GM12878 (cell line): ENCODE measurements at regions not wholly inside any gene's neighbourhood (a gene's known extent, or its start where the extent isn't known, plus 50 kb on each side); places are given as distances from the start of the nearest gene placed in this dataset.

ENCODE experiments used
- ATAC-seq: fragments of 200-7000 bp; cut with Tn5 transposase; 3 replicates; pipeline ENCODE4 v1.9.1; 2020; ENCODE audit warnings: mild to moderate bottlenecking, moderate library complexity
- BruUV-seq: library from RNA; stranded (reverse); fragments of 400-500 nt; replicated peaks from 2 replicates; lab custom pipeline; 2021; lab: Mats Ljungman, UMichigan
- CTCF ChIA-PET: fragments of 300-600 bp; sonication (Branson Sonifier 250); formaldehyde crosslinking; extraction: SDS; loops from one replicate; lab custom pipeline; 2021; ENCODE audit warnings: inconsistent platforms; lab: Yijun Ruan, JAX
- POLR2A ChIA-PET: fragments of 350-600 bp; formaldehyde crosslinking; extraction: SDS; loops from one replicate; lab custom pipeline; 2021; ENCODE audit warnings: inconsistent platforms; lab: Charles Lee
- RAD21 ChIA-PET: fragments of 300-600 bp; sonication (Branson Sonifier 250); formaldehyde crosslinking; loops from one replicate; lab custom pipeline; 2023; ENCODE audit warnings: antibody characterized with exemption; ENCODE audit not compliant: unreplicated experiment; lab: Charles Lee
- SMC1A ChIA-PET: fragments of 300-600 bp; sonication (Branson Sonifier 250); formaldehyde crosslinking; loops from one replicate; lab custom pipeline; 2023; ENCODE audit not compliant: unreplicated experiment, uncharacterized antibody; lab: Charles Lee
- DNase-seq: peaks from one replicate; pipeline ENCODE4 v3.0.0-alpha.2; 2011; ENCODE audit warnings: low read depth, low spot score
- FAIRE-seq: peaks from 3 replicates; lab custom pipeline; 2011; peaks lifted over from hg19 to GRCh38; lab: Jason Lieb, UNC
- H2AFZ ChIP-seq: 2 replicates; pipeline ENCODE4 v1.6.0; 2011; ENCODE audit warnings: low read depth, low read length, control low read depth; ENCODE audit not compliant: control insufficient read depth
- H3K27ac ChIP-seq: 2 replicates; pipeline ENCODE4 v1.5.1; 2011; ENCODE audit warnings: control low read depth; ENCODE audit not compliant: control insufficient read depth, insufficient read depth
- H3K27me3 ChIP-seq, 2 experiments: replicated peaks in 1 of 2; 2 replicates each; pipeline versions ENCODE4 v1.6.0 to v1.6.1; 2011; ENCODE audit warnings: low read length in 1 of 2; ENCODE audit not compliant: control insufficient read depth in 2 of 2, insufficient read depth in 2 of 2
- H3K36me3 ChIP-seq, 2 experiments: 2 replicates each; pipeline ENCODE4 v1.5.1; 2011; ENCODE audit warnings: low read length in 1 of 2; ENCODE audit not compliant: control insufficient read depth in 2 of 2, insufficient read depth in 2 of 2
- H3K4me1 ChIP-seq: 2 replicates; pipeline ENCODE4 v1.6.1; 2011; ENCODE audit warnings: mild to moderate bottlenecking, low read length, moderate library complexity, mixed read lengths; ENCODE audit not compliant: control insufficient read depth, insufficient read depth
- H3K4me2 ChIP-seq: 2 replicates; pipeline ENCODE4 v1.6.0; 2011; ENCODE audit warnings: control low read depth; ENCODE audit not compliant: control insufficient read depth, insufficient read depth
- H3K4me3 ChIP-seq: fragments of 200-600 bp; sonication (generic); 2 replicates; pipeline ENCODE4 v1.5.1; 2016
- H3K79me2 ChIP-seq: 2 replicates; pipeline ENCODE4 v1.6.0; 2011; ENCODE audit warnings: low read length; ENCODE audit not compliant: control insufficient read depth, insufficient read depth
- H3K9ac ChIP-seq: 2 replicates; pipeline ENCODE4 v1.8.0; 2011; ENCODE audit warnings: low read length, control low read depth, mixed read lengths; ENCODE audit not compliant: control insufficient read depth, insufficient read depth
- H3K9me3 ChIP-seq: replicated peaks from 3 replicates; pipeline ENCODE4 v1.5.1; 2011; ENCODE audit warnings: mild to moderate bottlenecking, low read length; ENCODE audit not compliant: control insufficient read depth, insufficient read depth
- H4K20me1 ChIP-seq: 2 replicates; pipeline ENCODE4 v1.6.0; 2011; ENCODE audit not compliant: control insufficient read depth, insufficient read depth
- EGR1 ChIP-seq, 2 experiments: IDR thresholded peaks; 1 replicate in 1 of 2; 2 replicates in 1 of 2; pipeline ENCODE4 v1.6.1; 2011 to 2012; ENCODE audit warnings: low read depth in 2 of 2, low read length in 2 of 2, borderline replicate concordance in 1 of 2, mild to moderate bottlenecking in 1 of 2, moderate library complexity in 1 of 2
- MYC ChIP-seq: IDR thresholded peaks from 2 replicates; pipeline ENCODE4 v1.6.1; 2011; ENCODE audit warnings: mild to moderate bottlenecking, low read length, moderate library complexity, inconsistent platforms; ENCODE audit not compliant: insufficient read depth, insufficient replicate concordance, insufficient read length, severe bottlenecking
- NR2F1 ChIP-seq: fragments of 450-650 bp; conservative IDR thresholded peaks from 2 replicates; pipeline ENCODE4 v1.6.1; 2017; ENCODE audit warnings: mild to moderate bottlenecking
- RCOR1 ChIP-seq: conservative IDR thresholded peaks from 2 replicates; pipeline ENCODE4 v1.6.1; 2012; ENCODE audit warnings: low read depth, low read length, improper control_type of control experiment
- RUNX3 ChIP-seq: IDR thresholded peaks from 2 replicates; pipeline ENCODE4 v1.6.1; 2012; ENCODE audit warnings: low read length, inconsistent platforms
- STAT1 ChIP-seq: fragments of 450-650 bp; conservative IDR thresholded peaks from 2 replicates; pipeline ENCODE4 v1.6.1; 2014; ENCODE audit warnings: antibody characterized with exemption, mild to moderate bottlenecking
- WGBS: methylation state at CpG from one replicate; pipeline ENCODE4 v1.1.6; 2016; ENCODE audit warnings: low lambda C conversion rate; ENCODE audit not compliant: insufficient replicate concordance, insufficient coverage; ENCODE audit errors: missing lambda C conversion rate; 5-methylcytosine and 5-hydroxymethylcytosine counted together
- in situ Hi-C: fragments of 300-500 bp; cut with MboI; formaldehyde crosslinking; loops from 9 replicates; pipeline ENCODE4 v1.14.3; 2018; ENCODE audit warnings: mixed read lengths
- intact Hi-C: fragments of 100-400 bp; cut with micrococcal nuclease; formaldehyde crosslinking; loops from one replicate; pipeline ENCODE4 v1.14.2; 2022; ENCODE audit not compliant: unreplicated experiment
- TF ChIP-seq, protein P1 (sequence below): fragments of 450-650 bp; formaldehyde crosslinking; IDR thresholded peaks from 2 replicates; pipeline ENCODE4 v1.4.0; 2020; ENCODE audit warnings: mild to moderate bottlenecking, moderate library complexity
- TF ChIP-seq, protein P2 (sequence below): IDR thresholded peaks from 2 replicates; pipeline ENCODE4 v1.6.1; 2011; ENCODE audit warnings: borderline replicate concordance, low read depth, mild to moderate bottlenecking, moderate library complexity, low read length; ENCODE audit not compliant: insufficient read depth, poor library complexity, severe bottlenecking

DNA sequence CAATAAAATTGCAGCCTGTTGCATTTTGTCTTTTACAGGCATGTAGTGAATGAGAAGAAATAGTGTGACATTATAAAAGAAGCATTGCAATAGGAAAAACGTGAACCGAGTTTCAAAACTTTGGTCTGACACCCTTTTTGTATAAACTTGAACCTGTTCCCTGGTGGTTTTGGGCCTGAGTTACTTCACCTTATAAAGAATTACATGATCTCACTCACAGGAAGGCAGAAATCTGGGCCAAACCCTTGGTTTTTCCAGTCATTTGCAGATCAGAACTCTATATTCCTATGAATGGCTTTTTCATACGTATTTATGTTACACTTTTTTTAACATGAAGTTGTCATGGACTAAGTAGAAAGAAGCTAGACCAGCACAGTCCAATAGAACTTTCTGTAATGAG, 138.5 kb upstream of the FLRT2 start:
- in situ Hi-C loops, result no loop called here
- DNase-seq, result no peak
- 7% methylated on average over 3 of the region's 3 CpGs for WGBS
- Histone ChIP-seq H3K79me2 (no peaks in the 10 kb centered on the region), H3K27me3 (no peaks in the 10 kb centered on the region), H3K9ac (no peak overlapping the region)
- TF ChIP-seq, protein P1, sequence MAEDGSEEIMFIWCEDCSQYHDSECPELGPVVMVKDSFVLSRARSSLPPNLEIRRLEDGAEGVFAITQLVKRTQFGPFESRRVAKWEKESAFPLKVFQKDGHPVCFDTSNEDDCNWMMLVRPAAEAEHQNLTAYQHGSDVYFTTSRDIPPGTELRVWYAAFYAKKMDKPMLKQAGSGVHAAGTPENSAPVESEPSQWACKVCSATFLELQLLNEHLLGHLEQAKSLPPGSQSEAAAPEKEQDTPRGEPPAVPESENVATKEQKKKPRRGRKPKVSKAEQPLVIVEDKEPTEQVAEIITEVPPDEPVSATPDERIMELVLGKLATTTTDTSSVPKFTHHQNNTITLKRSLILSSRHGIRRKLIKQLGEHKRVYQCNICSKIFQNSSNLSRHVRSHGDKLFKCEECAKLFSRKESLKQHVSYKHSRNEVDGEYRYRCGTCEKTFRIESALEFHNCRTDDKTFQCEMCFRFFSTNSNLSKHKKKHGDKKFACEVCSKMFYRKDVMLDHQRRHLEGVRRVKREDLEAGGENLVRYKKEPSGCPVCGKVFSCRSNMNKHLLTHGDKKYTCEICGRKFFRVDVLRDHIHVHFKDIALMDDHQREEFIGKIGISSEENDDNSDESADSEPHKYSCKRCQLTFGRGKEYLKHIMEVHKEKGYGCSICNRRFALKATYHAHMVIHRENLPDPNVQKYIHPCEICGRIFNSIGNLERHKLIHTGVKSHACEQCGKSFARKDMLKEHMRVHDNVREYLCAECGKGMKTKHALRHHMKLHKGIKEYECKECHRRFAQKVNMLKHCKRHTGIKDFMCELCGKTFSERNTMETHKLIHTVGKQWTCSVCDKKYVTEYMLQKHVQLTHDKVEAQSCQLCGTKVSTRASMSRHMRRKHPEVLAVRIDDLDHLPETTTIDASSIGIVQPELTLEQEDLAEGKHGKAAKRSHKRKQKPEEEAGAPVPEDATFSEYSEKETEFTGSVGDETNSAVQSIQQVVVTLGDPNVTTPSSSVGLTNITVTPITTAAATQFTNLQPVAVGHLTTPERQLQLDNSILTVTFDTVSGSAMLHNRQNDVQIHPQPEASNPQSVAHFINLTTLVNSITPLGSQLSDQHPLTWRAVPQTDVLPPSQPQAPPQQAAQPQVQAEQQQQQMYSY (CRISPR knock-in tag), result no peak
- TF ChIP-seq EGR1 (IDR thresholded peaks at IDR 0.05; ENCODE audit: borderline replicate concordance in 1 of 2, low read depth in 2 of 2, low read length in 2 of 2) (no peak), MYC (no peak), STAT1 (no peak), NR2F1 (no peak), RUNX3 (no peak), RCOR1 (no peak)
- TF ChIP-seq, protein P2, sequence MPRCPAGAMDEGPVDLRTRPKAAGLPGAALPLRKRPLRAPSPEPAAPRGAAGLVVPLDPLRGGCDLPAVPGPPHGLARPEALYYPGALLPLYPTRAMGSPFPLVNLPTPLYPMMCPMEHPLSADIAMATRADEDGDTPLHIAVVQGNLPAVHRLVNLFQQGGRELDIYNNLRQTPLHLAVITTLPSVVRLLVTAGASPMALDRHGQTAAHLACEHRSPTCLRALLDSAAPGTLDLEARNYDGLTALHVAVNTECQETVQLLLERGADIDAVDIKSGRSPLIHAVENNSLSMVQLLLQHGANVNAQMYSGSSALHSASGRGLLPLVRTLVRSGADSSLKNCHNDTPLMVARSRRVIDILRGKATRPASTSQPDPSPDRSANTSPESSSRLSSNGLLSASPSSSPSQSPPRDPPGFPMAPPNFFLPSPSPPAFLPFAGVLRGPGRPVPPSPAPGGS, result no peak
- TF ChIP-seq, all 136 proteins: peak for 0
- RAD21 ChIA-PET, result no interaction called here
- H3K27ac ChIP-seq, result no peak overlapping the region
- FAIRE-seq, result no peak
- no peaks in the 10 kb centered on the region for H4K20me1 ChIP-seq
- intact Hi-C loops, result no loop called here
- BruUV-seq, result no TSS peak
- no peak for ATAC-seq
- SMC1A ChIA-PET, result no interaction called here
- H3K4me1 ChIP-seq, result no peaks in the 10 kb centered on the region
- no peak overlapping the region for H3K4me3 ChIP-seq
- no peak overlapping the region for H2AFZ ChIP-seq
- POLR2A ChIA-PET, result no interaction called here
- H3K9me3 ChIP-seq, result no peaks in the 10 kb centered on the region; the same call in 2 of the 3 replicates
- H3K36me3 ChIP-seq, result no peaks in the 10 kb centered on the region
- CTCF ChIA-PET, result interaction anchor here (1.2 kb wide), 1 partner anchor 14 kb away, joined by 5 read pairs; no protein-coding TSS in a partner anchor
- H3K4me2 ChIP-seq, result no peak overlapping the region
